HFFc6 (cell line): ENCODE measurements at regions not wholly inside any gene's neighbourhood (a gene's known extent, or its start where the extent isn't known, plus 50 kb on each side); places are given as distances from the start of the nearest gene placed in this dataset.

ENCODE experiments used
- DNase-seq: peaks from one replicate; pipeline ENCODE4 v3.0.0-alpha.2; 2018
- H3K27ac Mint-ChIP-seq: 2 replicates; pipeline ENCODE4 v1.8.0; 2020; ENCODE audit warnings: mild to moderate bottlenecking, mixed read lengths
- H3K27me3 Mint-ChIP-seq: 2 replicates; pipeline ENCODE4 v1.8.0; 2021; ENCODE audit warnings: mild to moderate bottlenecking, moderate library complexity, mixed read lengths; ENCODE audit not compliant: insufficient read depth
- H3K36me3 Mint-ChIP-seq: 2 replicates; pipeline ENCODE4 v1.8.0; 2021; ENCODE audit warnings: low read depth, mixed read lengths
- H3K4me1 Mint-ChIP-seq: 2 replicates; pipeline ENCODE4 v1.8.0; 2020; ENCODE audit warnings: low read depth, mixed read lengths
- H3K4me3 Mint-ChIP-seq: 2 replicates; pipeline ENCODE4 v1.8.0; 2020; ENCODE audit warnings: mild to moderate bottlenecking, moderate library complexity, mixed read lengths
- H3K9me3 Mint-ChIP-seq: 2 replicates; pipeline ENCODE4 v1.8.0; 2020; ENCODE audit warnings: mild to moderate bottlenecking, mixed read lengths
- TF ChIP-seq, protein P1 (sequence below): fragments of 200-600 bp; sonication (generic); IDR thresholded peaks from 2 replicates; pipeline ENCODE4 v1.5.0; 2021; ENCODE audit warnings: antibody characterized with exemption, mild to moderate bottlenecking

GRCh38 chr4:181679754-181680153 lies 563.4 kb upstream of the TENM3 start:
- DNase-seq = no peak
- no peaks in the 10 kb centered on the region for H3K9me3 Mint-ChIP-seq
- H3K4me3 Mint-ChIP-seq = no peak overlapping the region
- H3K4me1 Mint-ChIP-seq = peaks cover 37% of the 10 kb centered on the region
- TF ChIP-seq, protein P1, sequence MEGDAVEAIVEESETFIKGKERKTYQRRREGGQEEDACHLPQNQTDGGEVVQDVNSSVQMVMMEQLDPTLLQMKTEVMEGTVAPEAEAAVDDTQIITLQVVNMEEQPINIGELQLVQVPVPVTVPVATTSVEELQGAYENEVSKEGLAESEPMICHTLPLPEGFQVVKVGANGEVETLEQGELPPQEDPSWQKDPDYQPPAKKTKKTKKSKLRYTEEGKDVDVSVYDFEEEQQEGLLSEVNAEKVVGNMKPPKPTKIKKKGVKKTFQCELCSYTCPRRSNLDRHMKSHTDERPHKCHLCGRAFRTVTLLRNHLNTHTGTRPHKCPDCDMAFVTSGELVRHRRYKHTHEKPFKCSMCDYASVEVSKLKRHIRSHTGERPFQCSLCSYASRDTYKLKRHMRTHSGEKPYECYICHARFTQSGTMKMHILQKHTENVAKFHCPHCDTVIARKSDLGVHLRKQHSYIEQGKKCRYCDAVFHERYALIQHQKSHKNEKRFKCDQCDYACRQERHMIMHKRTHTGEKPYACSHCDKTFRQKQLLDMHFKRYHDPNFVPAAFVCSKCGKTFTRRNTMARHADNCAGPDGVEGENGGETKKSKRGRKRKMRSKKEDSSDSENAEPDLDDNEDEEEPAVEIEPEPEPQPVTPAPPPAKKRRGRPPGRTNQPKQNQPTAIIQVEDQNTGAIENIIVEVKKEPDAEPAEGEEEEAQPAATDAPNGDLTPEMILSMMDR = no peak
- no peaks in the 10 kb centered on the region for H3K36me3 Mint-ChIP-seq
- H3K27me3 Mint-ChIP-seq = peaks cover 13% of the 10 kb centered on the region
- H3K27ac Mint-ChIP-seq = no peak overlapping the region

- no peak for DNase-seq
- H3K4me1 Mint-ChIP-seq = peaks cover 49% of the 10 kb centered on the region
- peaks cover 9% of the 10 kb centered on the region for H3K27me3 Mint-ChIP-seq
- H3K36me3 Mint-ChIP-seq = no peaks in the 10 kb centered on the region
- no peaks in the 10 kb centered on the region for H3K9me3 Mint-ChIP-seq
- no peak overlapping the region for H3K27ac Mint-ChIP-seq
- H3K4me3 Mint-ChIP-seq = no peak overlapping the region
- TF ChIP-seq, protein P1 = no peak
These were observed 560.7 kb upstream of the TENM3 start for GRCh38 chr4:181682367-181683047.

- Mint-ChIP-seq H3K9me3 (no peaks in the 10 kb centered on the region), H3K27ac (no peak overlapping the region), H3K4me3 (no peak overlapping the region), H3K27me3 (no peaks in the 10 kb centered on the region), H3K36me3 (no peaks in the 10 kb centered on the region), H3K4me1 (peaks cover 60% of the 10 kb centered on the region)
- DNase-seq = peak; percentile 5
- TF ChIP-seq, protein P1 = no peak
These were observed 558.9 kb upstream of the TENM3 start for GRCh38 chr4:181684310-181684709.

- Mint-ChIP-seq H3K9me3 (no peaks in the 10 kb centered on the region), H3K27ac (peak overlapping the region; percentile 37; the same call in 1 of the 2 replicates), H3K4me3 (peak overlapping the region; percentile 26), H3K4me1 (peaks cover 62% of the 10 kb centered on the region), H3K36me3 (no peaks in the 10 kb centered on the region), H3K27me3 (no peaks in the 10 kb centered on the region)
- TF ChIP-seq, protein P1 = no peak
- DNase-seq = peak; percentile 45
These were observed 557.7 kb upstream of the TENM3 start for GRCh38 chr4:181685461-181685860.

- no peaks in the 10 kb centered on the region for H3K9me3 Mint-ChIP-seq
- peak overlapping the region; percentile 26 for H3K4me3 Mint-ChIP-seq
- H3K27me3 Mint-ChIP-seq = no peaks in the 10 kb centered on the region
- H3K4me1 Mint-ChIP-seq = peaks cover 62% of the 10 kb centered on the region
- peak; percentile 88 for DNase-seq
- peak overlapping the region; percentile 37; the same call in 1 of the 2 replicates for H3K27ac Mint-ChIP-seq
- H3K36me3 Mint-ChIP-seq = no peaks in the 10 kb centered on the region
- TF ChIP-seq, protein P1 = no peak
These were observed 557.3 kb upstream of the TENM3 start for GRCh38 chr4:181685911-181686310.
